ENCODE measurements at regions not wholly inside any gene's neighbourhood (a gene's known extent, or its start where the extent isn't known, plus 50 kb on each side); places are given as distances from the start of the nearest gene placed in this dataset.

GRCh38 chr5:63261695-63262094 lies 683.1 kb downstream of the LRRC70 start:
- Histone ChIP-seq H3K4me3 (no peak overlapping the region), H3K9me3 (ENCODE audit: low read depth, low read length) (no peaks in the 10 kb centered on the region), H3K27ac (no peak overlapping the region), H3K36me3 (ENCODE audit: insufficient read depth, low read length) (no peaks in the 10 kb centered on the region), H3K9ac (ENCODE audit: insufficient read length) (no peak overlapping the region)
- no peak for DNase-seq (ENCODE audit: low read depth, low spot score)
- no peak for TF ChIP-seq FOXP2 (optimal IDR thresholded peaks at IDR 0.05; ENCODE audit: control extremely low read depth, extremely low read length, insufficient read depth)
- TF ChIP-seq EZH2 (IDR thresholded peaks at IDR 0.05), result no peak
- no peak for TF ChIP-seq POLR2AphosphoS5 (IDR thresholded peaks at IDR 0.05; ENCODE audit: borderline replicate concordance, low read depth, low read length)

- no peak overlapping the region for H3K9ac ChIP-seq (ENCODE audit: insufficient read length)
- no peak overlapping the region for H3K27ac ChIP-seq
- no peaks in the 10 kb centered on the region for H3K9me3 ChIP-seq (ENCODE audit: low read depth, low read length)
- no peak overlapping the region for H3K4me3 ChIP-seq
- no peaks in the 10 kb centered on the region for H3K36me3 ChIP-seq (ENCODE audit: insufficient read depth, low read length)
- TF ChIP-seq EZH2 (IDR thresholded peaks at IDR 0.05), result no peak
- no peak for TF ChIP-seq FOXP2 (optimal IDR thresholded peaks at IDR 0.05; ENCODE audit: control extremely low read depth, extremely low read length, insufficient read depth)
- TF ChIP-seq POLR2AphosphoS5 (IDR thresholded peaks at IDR 0.05; ENCODE audit: borderline replicate concordance, low read depth, low read length), result no peak
- DNase-seq (ENCODE audit: low read depth, low spot score), result no peak
Observed at GRCh38 chr5:63255594-63255993, 677.0 kb downstream of the LRRC70 start.

- H3K9me3 ChIP-seq (ENCODE audit: low read depth, low read length), result no peaks in the 10 kb centered on the region
- H3K4me3 ChIP-seq, result no peak overlapping the region
- no peak for DNase-seq (ENCODE audit: low read depth, low spot score)
- no peak for TF ChIP-seq POLR2AphosphoS5 (IDR thresholded peaks at IDR 0.05; ENCODE audit: borderline replicate concordance, low read depth, low read length)
- no peak overlapping the region for H3K27ac ChIP-seq
- no peak overlapping the region for H3K9ac ChIP-seq (ENCODE audit: insufficient read length)
- no peaks in the 10 kb centered on the region for H3K36me3 ChIP-seq (ENCODE audit: insufficient read depth, low read length)
Observed at GRCh38 chr5:63250939-63251338, 672.3 kb downstream of the LRRC70 start.

- H3K27ac ChIP-seq, result no peak overlapping the region
- no peaks in the 10 kb centered on the region for H3K9me3 ChIP-seq (ENCODE audit: low read depth, low read length)
- no peak overlapping the region for H3K9ac ChIP-seq (ENCODE audit: insufficient read length)
- H3K36me3 ChIP-seq (ENCODE audit: insufficient read depth, low read length), result no peaks in the 10 kb centered on the region
- H3K4me3 ChIP-seq, result no peak overlapping the region
- TF ChIP-seq EZH2 (IDR thresholded peaks at IDR 0.05) (no peak), POLR2AphosphoS5 (IDR thresholded peaks at IDR 0.05; ENCODE audit: borderline replicate concordance, low read depth, low read length) (no peak), FOXP2 (optimal IDR thresholded peaks at IDR 0.05; ENCODE audit: control extremely low read depth, extremely low read length, insufficient read depth) (no peak)
- no peak for DNase-seq (ENCODE audit: low read depth, low spot score)
Observed at GRCh38 chr5:63249960-63250359, 671.3 kb downstream of the LRRC70 start.

GRCh38 chr5:63247651-63248050 lies 669.0 kb downstream of the LRRC70 start:
- H3K9ac ChIP-seq (ENCODE audit: insufficient read length), result no peak overlapping the region
- H3K27ac ChIP-seq, result no peak overlapping the region
- H3K4me3 ChIP-seq, result no peak overlapping the region
- no peak for DNase-seq (ENCODE audit: low read depth, low spot score)
- no peaks in the 10 kb centered on the region for H3K36me3 ChIP-seq (ENCODE audit: insufficient read depth, low read length)
- no peaks in the 10 kb centered on the region for H3K9me3 ChIP-seq (ENCODE audit: low read depth, low read length)
- no peak for TF ChIP-seq FOXP2 (optimal IDR thresholded peaks at IDR 0.05; ENCODE audit: control extremely low read depth, extremely low read length, insufficient read depth)
- TF ChIP-seq POLR2AphosphoS5 (IDR thresholded peaks at IDR 0.05; ENCODE audit: borderline replicate concordance, low read depth, low read length), result no peak
- no peak for TF ChIP-seq EZH2 (IDR thresholded peaks at IDR 0.05)

- TF ChIP-seq EZH2 (IDR thresholded peaks at IDR 0.05) (no peak), POLR2AphosphoS5 (IDR thresholded peaks at IDR 0.05; ENCODE audit: borderline replicate concordance, low read depth, low read length) (no peak), FOXP2 (optimal IDR thresholded peaks at IDR 0.05; ENCODE audit: control extremely low read depth, extremely low read length, insufficient read depth) (no peak)
- H3K9ac ChIP-seq (ENCODE audit: insufficient read length), result no peak overlapping the region
- H3K9me3 ChIP-seq (ENCODE audit: low read depth, low read length), result no peaks in the 10 kb centered on the region
- DNase-seq (ENCODE audit: low read depth, low spot score), result no peak
- no peaks in the 10 kb centered on the region for H3K36me3 ChIP-seq (ENCODE audit: insufficient read depth, low read length)
- H3K4me3 ChIP-seq, result no peak overlapping the region
- no peak overlapping the region for H3K27ac ChIP-seq
Observed at GRCh38 chr5:63245271-63245670, 666.7 kb downstream of the LRRC70 start.

GRCh38 chr5:63240063-63240755 lies 661.6 kb downstream of the LRRC70 start:
- TF ChIP-seq POLR2AphosphoS5 (IDR thresholded peaks at IDR 0.05; ENCODE audit: borderline replicate concordance, low read depth, low read length), result no peak
- no peak for TF ChIP-seq EZH2 (IDR thresholded peaks at IDR 0.05)
- TF ChIP-seq FOXP2 (optimal IDR thresholded peaks at IDR 0.05; ENCODE audit: control extremely low read depth, extremely low read length, insufficient read depth), result no peak
- no peak overlapping the region for H3K9ac ChIP-seq (ENCODE audit: insufficient read length)
- DNase-seq (ENCODE audit: low read depth, low spot score), result no peak

GRCh38 chr5:63233911-63234310 lies 655.3 kb downstream of the LRRC70 start:
- no peak for TF ChIP-seq EZH2 (IDR thresholded peaks at IDR 0.05)
- TF ChIP-seq FOXP2 (optimal IDR thresholded peaks at IDR 0.05; ENCODE audit: control extremely low read depth, extremely low read length, insufficient read depth), result no peak
- TF ChIP-seq POLR2AphosphoS5 (IDR thresholded peaks at IDR 0.05; ENCODE audit: borderline replicate concordance, low read depth, low read length), result no peak
- no peak for DNase-seq (ENCODE audit: low read depth, low spot score)
- Histone ChIP-seq H3K36me3 (ENCODE audit: insufficient read depth, low read length) (no peaks in the 10 kb centered on the region), H3K4me3 (no peak overlapping the region), H3K9me3 (ENCODE audit: low read depth, low read length) (no peaks in the 10 kb centered on the region), H3K27ac (no peak overlapping the region), H3K9ac (ENCODE audit: insufficient read length) (no peak overlapping the region)

More at GRCh38 chr5:63240063-63240755, 661.6 kb downstream of the LRRC70 start:
- no peak overlapping the region for H3K27ac ChIP-seq
- no peaks in the 10 kb centered on the region for H3K36me3 ChIP-seq (ENCODE audit: insufficient read depth, low read length)
- H3K4me3 ChIP-seq, result no peak overlapping the region
- H3K9me3 ChIP-seq (ENCODE audit: low read depth, low read length), result no peaks in the 10 kb centered on the region

GRCh38 chr5:63233361-63233760 lies 654.7 kb downstream of the LRRC70 start:
- Histone ChIP-seq H3K27ac (no peak overlapping the region), H3K9me3 (ENCODE audit: low read depth, low read length) (no peaks in the 10 kb centered on the region), H3K4me3 (no peak overlapping the region), H3K9ac (ENCODE audit: insufficient read length) (no peak overlapping the region), H3K36me3 (ENCODE audit: insufficient read depth, low read length) (no peaks in the 10 kb centered on the region)
- TF ChIP-seq FOXP2 (optimal IDR thresholded peaks at IDR 0.05; ENCODE audit: control extremely low read depth, extremely low read length, insufficient read depth) (no peak), EZH2 (IDR thresholded peaks at IDR 0.05) (no peak), POLR2AphosphoS5 (IDR thresholded peaks at IDR 0.05; ENCODE audit: borderline replicate concordance, low read depth, low read length) (no peak)
- DNase-seq (ENCODE audit: low read depth, low spot score), result no peak

Data from SK-N-MC (cell line).